AG10803 (cell line): ENCODE measurements at regions not wholly inside any gene's neighbourhood (a gene's known extent, or its start where the extent isn't known, plus 50 kb on each side); places are given as distances from the start of the nearest gene placed in this dataset.

Experiments used
- DNase-seq: peaks from one replicate; pipeline ENCODE4 v3.0.0; 2010; ENCODE audit warnings: low read depth
- H3K4me3 ChIP-seq: 2 replicates; pipeline ENCODE4 v1.5.1; 2011; ENCODE audit warnings: mild to moderate bottlenecking, low read length, control low read depth
- CTCF ChIP-seq: conservative IDR thresholded peaks from 2 replicates; pipeline ENCODE4 v1.5.1; 2011; ENCODE audit warnings: mild to moderate bottlenecking, low read length, control low read depth, inconsistent platforms

GRCh38 chr5:124333298-124333979 lies 413.0 kb downstream of the ZNF608 start:
- no peak for TF ChIP-seq CTCF
- no peak overlapping the region for H3K4me3 ChIP-seq
- no peak for DNase-seq

GRCh38 chr5:124332273-124332672 lies 414.2 kb downstream of the ZNF608 start:
- DNase-seq, result no peak
- H3K4me3 ChIP-seq, result no peak overlapping the region
- no peak for TF ChIP-seq CTCF

- DNase-seq, result no peak
- no peak for TF ChIP-seq CTCF
- H3K4me3 ChIP-seq, result no peak overlapping the region
These were observed 415.7 kb downstream of the ZNF608 start for GRCh38 chr5:124330595-124331220.

DNA sequence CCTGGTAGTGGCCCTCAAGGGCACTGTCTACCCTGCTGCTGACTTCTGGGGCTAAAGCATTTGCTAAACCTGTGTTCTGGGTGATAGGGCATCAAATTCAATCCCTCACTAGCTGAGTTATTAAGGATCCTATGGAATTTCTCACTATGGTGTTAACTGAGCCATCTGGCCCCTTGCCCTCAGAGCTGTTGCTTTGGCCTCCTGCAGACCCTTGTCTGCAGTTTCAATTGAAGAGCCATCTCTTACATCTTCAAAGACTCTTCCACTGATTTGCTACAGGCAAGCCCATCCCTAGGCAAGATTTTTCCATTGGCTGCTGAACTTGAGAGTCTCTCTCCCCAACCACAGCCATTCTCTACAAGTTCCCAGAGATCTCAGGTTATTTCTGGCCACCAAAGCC lies 418.2 kb downstream of the ZNF608 start:
- no peak for TF ChIP-seq CTCF
- no peak overlapping the region for H3K4me3 ChIP-seq
- DNase-seq, result no peak

- no peak for TF ChIP-seq CTCF
- DNase-seq, result no peak
- H3K4me3 ChIP-seq, result no peak overlapping the region
These were observed 427.8 kb downstream of the ZNF608 start for GRCh38 chr5:124318661-124319060.

DNA sequence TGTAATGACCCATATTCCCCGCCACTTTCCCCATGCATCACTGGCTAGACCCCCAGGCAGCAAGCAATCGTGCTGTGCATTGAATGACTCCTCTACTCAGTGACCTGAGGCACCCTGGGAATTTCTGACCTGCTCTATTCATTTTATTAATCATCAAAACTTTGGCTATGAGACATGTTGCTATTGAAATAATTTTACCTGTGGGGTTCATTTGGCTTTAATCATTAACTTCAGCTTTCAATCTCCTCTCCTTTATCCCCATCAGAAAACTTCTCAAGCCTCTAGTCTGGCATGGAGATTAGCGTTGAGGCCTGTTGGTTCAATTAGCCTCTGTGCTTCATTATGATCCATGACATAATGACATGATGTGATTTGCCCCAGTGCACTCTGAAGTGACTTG lies 429.0 kb downstream of the ZNF608 start:
- DNase-seq, result no peak
- TF ChIP-seq CTCF, result no peak
- H3K4me3 ChIP-seq, result no peak overlapping the region

GRCh38 chr5:124315741-124316415 lies 430.6 kb downstream of the ZNF608 start:
- no peak for TF ChIP-seq CTCF
- H3K4me3 ChIP-seq, result no peak overlapping the region
- DNase-seq, result no peak
